ENCODE measurements at regions not wholly inside any gene's neighbourhood (a gene's known extent, or its start where the extent isn't known, plus 50 kb on each side); places are given as distances from the start of the nearest gene placed in this dataset.

DNA sequence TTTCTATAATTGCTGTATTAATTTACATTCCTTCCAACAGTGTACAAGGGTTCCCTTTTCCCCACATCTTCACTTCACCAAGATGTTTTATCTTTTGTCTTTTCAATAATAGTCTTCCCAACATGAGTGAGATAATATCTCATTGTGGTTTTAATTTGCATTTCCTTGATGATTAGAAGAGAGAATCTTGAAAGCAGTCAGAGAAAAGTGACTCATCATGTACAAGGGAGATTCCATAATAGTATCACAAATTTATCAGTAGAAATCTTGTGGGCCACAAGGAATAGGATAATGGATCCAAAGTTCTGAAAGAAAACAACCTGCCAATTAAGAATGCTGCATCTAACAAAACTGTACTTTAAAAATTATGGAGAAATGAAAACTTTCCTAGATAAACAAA, 189.3 kb downstream of the NECTIN3 start:
- no peak for TF ChIP-seq EZH2 (IDR thresholded peaks at IDR 0.05; ENCODE audit: low read depth, low read length, severe bottlenecking)
- TF ChIP-seq NRF1 (IDR thresholded peaks at IDR 0.05; ENCODE audit: low read depth, low read length), result no peak
- TF ChIP-seq ZNF274 (IDR thresholded peaks at IDR 0.05; ENCODE audit: borderline replicate concordance, extremely low read depth, low read length), result no peak
- TF ChIP-seq GTF2F1 (IDR thresholded peaks at IDR 0.05; ENCODE audit: borderline replicate concordance, low read depth, low read length), result no peak

Data from H1 (cell line).